Fibroblast of the aortic adventitia (primary cell): ENCODE measurements at regions not wholly inside any gene's neighbourhood (a gene's known extent, or its start where the extent isn't known, plus 50 kb on each side); places are given as distances from the start of the nearest gene placed in this dataset.

ENCODE experiments used
- DNase-seq: peaks from one replicate; pipeline ENCODE4 v3.0.0-alpha.2; 2010; ENCODE audit warnings: low read depth
- H3K4me3 ChIP-seq: 2 replicates; pipeline ENCODE4 v1.5.1; 2011; ENCODE audit warnings: low read depth, mild to moderate bottlenecking, control low read depth, low read length, moderate library complexity
- CTCF ChIP-seq: IDR thresholded peaks from 2 replicates; pipeline ENCODE4 v1.5.1; 2011; ENCODE audit warnings: mild to moderate bottlenecking, low read length, control low read depth, inconsistent platforms; ENCODE audit not compliant: insufficient read depth

GRCh38 chr12:25793196-25793595 is 165.3 kb upstream of the RASSF8 start:
- H3K4me3 ChIP-seq: no peak overlapping the region
- no peak for DNase-seq
- no peak for TF ChIP-seq CTCF

- no peak for DNase-seq
- H3K4me3 ChIP-seq: no peak overlapping the region
- TF ChIP-seq CTCF: no peak
These were observed 163.9 kb upstream of the RASSF8 start for GRCh38 chr12:25794571-25794970.

DNA sequence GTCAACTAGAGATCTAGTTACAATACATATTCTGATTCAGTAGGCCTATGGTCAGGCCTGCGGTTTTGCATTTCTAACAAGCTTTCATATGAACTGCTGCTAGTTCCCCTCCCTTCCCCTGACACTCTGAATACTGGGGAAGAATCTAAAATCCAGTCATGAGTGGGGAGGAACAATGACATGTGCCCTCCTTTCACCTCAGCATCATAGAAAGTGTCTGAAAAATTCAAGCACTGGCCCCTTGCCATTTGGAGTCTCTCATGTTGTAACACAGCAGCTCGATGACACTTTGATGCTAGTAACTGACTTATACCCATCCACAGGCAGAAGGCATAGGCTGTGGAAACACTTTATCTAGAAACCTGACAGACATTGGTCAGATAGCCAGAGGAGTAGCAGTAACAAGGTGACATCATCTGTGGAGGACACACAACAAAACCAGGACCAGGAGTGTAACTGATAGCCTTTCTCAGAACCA is 161.9 kb upstream of the RASSF8 start:
- peak; percentile 26 for DNase-seq
- TF ChIP-seq CTCF: no peak

DNA sequence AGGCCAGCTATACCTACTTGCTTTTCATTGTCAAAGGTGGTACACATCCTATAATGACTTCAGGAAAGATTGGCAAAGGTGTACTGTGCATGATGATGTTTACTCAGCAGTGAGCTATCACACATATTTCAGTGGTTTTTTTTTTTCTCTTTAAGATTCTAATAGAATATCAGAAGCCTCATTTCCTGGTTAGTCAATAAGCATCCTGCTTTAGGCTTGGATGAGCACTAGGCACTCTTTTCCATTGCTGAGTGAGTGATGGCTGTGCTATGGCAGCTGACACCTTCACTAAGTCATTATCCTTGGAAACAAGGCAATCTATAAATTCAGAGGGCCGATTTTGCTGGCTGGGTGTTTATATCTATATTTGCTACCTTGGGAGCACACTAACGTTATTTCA is 161.1 kb upstream of the RASSF8 start:
- H3K4me3 ChIP-seq: no peak overlapping the region
- TF ChIP-seq CTCF: no peak
- DNase-seq: no peak

More for the DNA sequence above, 161.9 kb upstream of the RASSF8 start:
- H3K4me3 ChIP-seq: no peak overlapping the region

- DNase-seq: no peak
- H3K4me3 ChIP-seq: no peak overlapping the region
- TF ChIP-seq CTCF: no peak
These were observed 160.5 kb upstream of the RASSF8 start for GRCh38 chr12:25797949-25798348.

DNA sequence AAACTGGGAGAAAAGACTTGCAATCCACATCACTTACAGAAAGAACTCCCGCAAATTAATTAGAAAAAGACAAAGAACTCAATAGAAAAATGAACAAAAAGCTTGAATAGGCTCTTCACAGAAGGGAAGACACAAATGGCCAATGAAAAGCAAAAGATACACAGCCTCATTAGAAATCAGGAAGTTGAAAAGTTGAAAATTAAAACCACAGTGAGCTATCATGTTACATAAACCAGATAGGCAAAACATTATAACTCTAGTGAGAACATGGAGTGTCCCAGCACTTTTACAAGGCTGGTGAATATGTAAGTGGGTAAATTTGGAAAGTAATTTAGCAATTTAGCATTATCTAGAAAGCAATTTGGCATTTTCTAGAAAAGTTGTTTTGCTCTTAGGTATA is 158.4 kb upstream of the RASSF8 start:
- DNase-seq: no peak
- no peak for TF ChIP-seq CTCF
- no peak overlapping the region for H3K4me3 ChIP-seq

DNA sequence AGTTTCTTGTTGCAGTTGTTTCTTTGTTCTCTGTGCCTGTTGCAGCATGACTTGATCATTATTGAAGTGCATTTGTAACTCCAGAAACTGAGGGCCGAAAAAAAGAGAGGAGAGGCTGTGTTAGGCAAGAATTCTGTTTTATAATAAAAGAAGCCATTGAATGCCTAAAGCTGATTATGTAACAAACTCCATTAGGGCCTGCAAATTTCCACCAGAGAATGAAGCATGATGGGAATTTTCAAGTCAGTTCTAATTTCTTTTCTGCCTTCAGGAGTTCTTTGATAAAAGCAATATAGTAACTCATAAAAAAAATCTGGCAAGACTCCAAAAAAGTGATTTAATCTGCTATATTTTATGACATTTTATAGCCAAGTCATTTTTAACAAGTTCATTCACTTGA is 156.7 kb upstream of the RASSF8 start:
- no peak for DNase-seq
- TF ChIP-seq CTCF: no peak
- H3K4me3 ChIP-seq: no peak overlapping the region
